GM21423 (cell line): ENCODE measurements at regions not wholly inside any gene's neighbourhood (a gene's known extent, or its start where the extent isn't known, plus 50 kb on each side); places are given as distances from the start of the nearest gene placed in this dataset.

Source experiments
- ATAC-seq: cut with Tn5 transposase; IDR thresholded peaks from one replicate; pipeline ENCODE4 v1.9.1; 2021; ENCODE audit warnings: mild to moderate bottlenecking, moderate library complexity; ENCODE audit not compliant: unreplicated experiment

GRCh38 chr4:134276476-134276875, 74.9 kb upstream of the PABPC4L start:
- no peak for ATAC-seq

- no peak for ATAC-seq
Observed at GRCh38 chr4:134260126-134260525, 58.5 kb upstream of the PABPC4L start.
